ENCODE measurements at regions not wholly inside any gene's neighbourhood (a gene's known extent, or its start where the extent isn't known, plus 50 kb on each side); places are given as distances from the start of the nearest gene placed in this dataset.

DNA sequence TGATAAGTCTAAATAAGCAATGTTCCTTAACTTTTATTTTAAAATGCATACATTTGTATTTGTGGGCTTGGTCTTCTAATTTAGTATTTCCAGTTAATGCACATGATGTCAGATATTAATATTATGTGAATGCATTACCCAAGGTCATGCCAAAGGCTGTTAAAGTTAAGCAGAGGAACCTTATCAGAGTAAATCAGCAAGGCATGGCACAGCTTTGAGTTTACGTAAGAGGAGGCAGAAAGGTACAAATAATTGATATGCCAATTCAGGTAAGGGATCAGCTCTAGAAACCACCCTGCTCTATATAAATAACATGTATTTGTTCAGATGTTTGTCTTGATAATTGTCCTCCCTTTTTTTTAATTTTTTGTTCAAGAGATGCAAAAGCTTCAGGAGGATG, 64.5 kb upstream of the CHRM3 start:
- TF ChIP-seq, protein P1, sequence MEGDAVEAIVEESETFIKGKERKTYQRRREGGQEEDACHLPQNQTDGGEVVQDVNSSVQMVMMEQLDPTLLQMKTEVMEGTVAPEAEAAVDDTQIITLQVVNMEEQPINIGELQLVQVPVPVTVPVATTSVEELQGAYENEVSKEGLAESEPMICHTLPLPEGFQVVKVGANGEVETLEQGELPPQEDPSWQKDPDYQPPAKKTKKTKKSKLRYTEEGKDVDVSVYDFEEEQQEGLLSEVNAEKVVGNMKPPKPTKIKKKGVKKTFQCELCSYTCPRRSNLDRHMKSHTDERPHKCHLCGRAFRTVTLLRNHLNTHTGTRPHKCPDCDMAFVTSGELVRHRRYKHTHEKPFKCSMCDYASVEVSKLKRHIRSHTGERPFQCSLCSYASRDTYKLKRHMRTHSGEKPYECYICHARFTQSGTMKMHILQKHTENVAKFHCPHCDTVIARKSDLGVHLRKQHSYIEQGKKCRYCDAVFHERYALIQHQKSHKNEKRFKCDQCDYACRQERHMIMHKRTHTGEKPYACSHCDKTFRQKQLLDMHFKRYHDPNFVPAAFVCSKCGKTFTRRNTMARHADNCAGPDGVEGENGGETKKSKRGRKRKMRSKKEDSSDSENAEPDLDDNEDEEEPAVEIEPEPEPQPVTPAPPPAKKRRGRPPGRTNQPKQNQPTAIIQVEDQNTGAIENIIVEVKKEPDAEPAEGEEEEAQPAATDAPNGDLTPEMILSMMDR (IDR thresholded peaks at IDR 0.05), result no peak
- TF ChIP-seq POLR2AphosphoS5 (IDR thresholded peaks at IDR 0.05) (no peak), POLR2A (IDR thresholded peaks at IDR 0.05) (no peak), EP300 (IDR thresholded peaks at IDR 0.05) (no peak)

Measured in sigmoid colon (tissue), 4 donors.